ENCODE measurements at regions not wholly inside any gene's neighbourhood (a gene's known extent, or its start where the extent isn't known, plus 50 kb on each side); places are given as distances from the start of the nearest gene placed in this dataset.
"Not testable (repeated sequence)": the region's sequence is repeated elsewhere in the genome, so short reads cannot be mapped to it uniquely, and the experiment has no call there.

DNA sequence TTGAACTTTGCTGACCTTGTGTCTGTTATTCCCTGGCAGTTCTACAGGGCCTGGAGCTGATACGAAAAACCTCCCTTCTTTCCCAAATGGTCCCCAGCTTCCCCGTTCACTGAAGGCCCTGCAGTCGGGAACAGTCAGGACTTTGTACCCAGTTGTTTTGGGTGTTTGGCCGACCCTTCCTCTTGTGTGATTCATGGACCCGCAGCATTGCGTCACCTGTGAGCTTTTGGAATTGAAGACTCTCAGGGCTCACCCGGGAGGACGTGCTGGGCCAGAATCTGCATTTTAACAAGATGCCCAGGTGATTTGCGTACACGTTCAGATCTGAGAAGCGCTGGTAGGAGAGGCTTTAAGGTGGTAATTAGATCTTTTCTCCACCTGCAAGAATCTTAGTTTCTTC, 220.4 kb downstream of the OTOP1 start:
- TF ChIP-seq, protein P1, sequence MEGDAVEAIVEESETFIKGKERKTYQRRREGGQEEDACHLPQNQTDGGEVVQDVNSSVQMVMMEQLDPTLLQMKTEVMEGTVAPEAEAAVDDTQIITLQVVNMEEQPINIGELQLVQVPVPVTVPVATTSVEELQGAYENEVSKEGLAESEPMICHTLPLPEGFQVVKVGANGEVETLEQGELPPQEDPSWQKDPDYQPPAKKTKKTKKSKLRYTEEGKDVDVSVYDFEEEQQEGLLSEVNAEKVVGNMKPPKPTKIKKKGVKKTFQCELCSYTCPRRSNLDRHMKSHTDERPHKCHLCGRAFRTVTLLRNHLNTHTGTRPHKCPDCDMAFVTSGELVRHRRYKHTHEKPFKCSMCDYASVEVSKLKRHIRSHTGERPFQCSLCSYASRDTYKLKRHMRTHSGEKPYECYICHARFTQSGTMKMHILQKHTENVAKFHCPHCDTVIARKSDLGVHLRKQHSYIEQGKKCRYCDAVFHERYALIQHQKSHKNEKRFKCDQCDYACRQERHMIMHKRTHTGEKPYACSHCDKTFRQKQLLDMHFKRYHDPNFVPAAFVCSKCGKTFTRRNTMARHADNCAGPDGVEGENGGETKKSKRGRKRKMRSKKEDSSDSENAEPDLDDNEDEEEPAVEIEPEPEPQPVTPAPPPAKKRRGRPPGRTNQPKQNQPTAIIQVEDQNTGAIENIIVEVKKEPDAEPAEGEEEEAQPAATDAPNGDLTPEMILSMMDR (IDR thresholded peaks at IDR 0.05; ENCODE audit: poor library complexity): not testable (repeated sequence)
- TF ChIP-seq EZH2 (IDR thresholded peaks at IDR 0.05; ENCODE audit: borderline replicate concordance): not testable (repeated sequence)

Measured in hepatocyte (in vitro differentiated cells).